Osteoblast (primary cell): ENCODE measurements at regions not wholly inside any gene's neighbourhood (a gene's known extent, or its start where the extent isn't known, plus 50 kb on each side); places are given as distances from the start of the nearest gene placed in this dataset.

ENCODE experiments used
- DNase-seq: peaks from one replicate; pipeline ENCODE4 v3.0.0; 2011; ENCODE audit warnings: low spot score, mixed read lengths; ENCODE audit not compliant: insufficient read length; ENCODE audit errors: missing footprints
- H2AFZ ChIP-seq: 2 replicates; pipeline ENCODE4 v1.6.0; 2011; ENCODE audit warnings: mild to moderate bottlenecking, low read length
- H3K27ac ChIP-seq: 2 replicates; pipeline ENCODE4 v1.5.1; 2011; ENCODE audit warnings: mild to moderate bottlenecking, low read depth, low read length, moderate library complexity
- H3K27me3 ChIP-seq: 2 replicates; pipeline ENCODE4 v1.6.0; 2012; ENCODE audit warnings: mild to moderate bottlenecking, control low read depth, inconsistent platforms, low read length, moderate library complexity; ENCODE audit not compliant: insufficient read depth
- H3K36me3 ChIP-seq: 2 replicates; pipeline ENCODE4 v1.5.1; 2011; ENCODE audit warnings: mild to moderate bottlenecking, low read length, control low read depth, moderate library complexity; ENCODE audit not compliant: insufficient read depth
- H3K4me1 ChIP-seq: 2 replicates; pipeline ENCODE4 v1.5.1; 2011; ENCODE audit warnings: mild to moderate bottlenecking, low read length, control low read depth, moderate library complexity; ENCODE audit not compliant: insufficient read depth
- H3K4me2 ChIP-seq: 2 replicates; pipeline ENCODE4 v1.6.0; 2011; ENCODE audit warnings: mild to moderate bottlenecking, low read length; ENCODE audit not compliant: insufficient read depth
- H3K4me3 ChIP-seq: fragments of 200-600 bp; sonication (generic); 3 replicates; pipeline ENCODE4 v1.5.1; 2012; ENCODE audit warnings: mild to moderate bottlenecking, low read length, inconsistent platforms; ENCODE audit not compliant: insufficient read depth
- H3K79me2 ChIP-seq: 2 replicates; pipeline ENCODE4 v1.6.0; 2012; ENCODE audit warnings: mild to moderate bottlenecking, low read length, control low read depth, inconsistent platforms; ENCODE audit not compliant: insufficient read depth
- H3K9me3 ChIP-seq: 2 replicates; pipeline ENCODE4 v1.5.1; 2011; ENCODE audit warnings: low read depth, low read length, control low read depth
- H4K20me1 ChIP-seq: 2 replicates; pipeline ENCODE4 v1.6.0; 2012; ENCODE audit warnings: mild to moderate bottlenecking, low read length, control low read depth; ENCODE audit not compliant: insufficient read depth
- TF ChIP-seq, protein P1 (sequence below): IDR thresholded peaks from 2 replicates; pipeline ENCODE4 v1.5.1; 2011; ENCODE audit warnings: mild to moderate bottlenecking, low read depth, low read length, moderate library complexity; ENCODE audit errors: extremely low read depth

- Histone ChIP-seq H2AFZ (peak overlapping the region; percentile 39), H3K4me3 (no peak overlapping the region), H4K20me1 (no peaks in the 10 kb centered on the region), H3K4me1 (peaks cover 9% of the 10 kb centered on the region), H3K36me3 (no peaks in the 10 kb centered on the region), H3K27me3 (peaks cover 8% of the 10 kb centered on the region), H3K4me2 (no peak overlapping the region), H3K27ac (no peak overlapping the region), H3K9me3 (no peaks in the 10 kb centered on the region), H3K79me2 (no peaks in the 10 kb centered on the region)
- TF ChIP-seq, protein P1, sequence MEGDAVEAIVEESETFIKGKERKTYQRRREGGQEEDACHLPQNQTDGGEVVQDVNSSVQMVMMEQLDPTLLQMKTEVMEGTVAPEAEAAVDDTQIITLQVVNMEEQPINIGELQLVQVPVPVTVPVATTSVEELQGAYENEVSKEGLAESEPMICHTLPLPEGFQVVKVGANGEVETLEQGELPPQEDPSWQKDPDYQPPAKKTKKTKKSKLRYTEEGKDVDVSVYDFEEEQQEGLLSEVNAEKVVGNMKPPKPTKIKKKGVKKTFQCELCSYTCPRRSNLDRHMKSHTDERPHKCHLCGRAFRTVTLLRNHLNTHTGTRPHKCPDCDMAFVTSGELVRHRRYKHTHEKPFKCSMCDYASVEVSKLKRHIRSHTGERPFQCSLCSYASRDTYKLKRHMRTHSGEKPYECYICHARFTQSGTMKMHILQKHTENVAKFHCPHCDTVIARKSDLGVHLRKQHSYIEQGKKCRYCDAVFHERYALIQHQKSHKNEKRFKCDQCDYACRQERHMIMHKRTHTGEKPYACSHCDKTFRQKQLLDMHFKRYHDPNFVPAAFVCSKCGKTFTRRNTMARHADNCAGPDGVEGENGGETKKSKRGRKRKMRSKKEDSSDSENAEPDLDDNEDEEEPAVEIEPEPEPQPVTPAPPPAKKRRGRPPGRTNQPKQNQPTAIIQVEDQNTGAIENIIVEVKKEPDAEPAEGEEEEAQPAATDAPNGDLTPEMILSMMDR: no peak
- peak; percentile 81 for DNase-seq
Measured at GRCh38 chr22:26800858-26801257, 143.5 kb downstream of the MIAT start.

DNA sequence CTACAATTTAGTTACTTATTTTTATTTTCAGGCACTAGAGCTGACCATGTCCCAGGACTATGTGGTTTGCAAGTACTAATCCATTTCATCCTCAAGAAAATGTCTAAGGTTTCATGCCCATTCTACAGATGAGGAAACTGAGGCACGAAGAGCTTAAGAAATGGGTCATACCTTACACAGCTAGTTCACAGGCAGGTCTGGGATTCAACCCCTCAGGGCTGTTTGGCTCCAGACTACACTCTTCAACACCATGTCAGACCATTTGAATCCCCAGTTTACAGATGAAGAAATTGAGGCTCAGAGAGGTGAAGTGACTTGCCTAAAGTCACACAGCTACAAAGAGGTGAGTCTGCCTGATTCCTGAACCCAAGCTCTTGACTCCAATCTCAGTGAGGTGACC is 144.1 kb downstream of the MIAT start:
- H3K27me3 ChIP-seq: peaks cover 12% of the 10 kb centered on the region
- H3K9me3 ChIP-seq: no peaks in the 10 kb centered on the region
- H3K79me2 ChIP-seq: no peaks in the 10 kb centered on the region
- H3K27ac ChIP-seq: no peak overlapping the region
- H2AFZ ChIP-seq: no peak overlapping the region
- H4K20me1 ChIP-seq: no peaks in the 10 kb centered on the region
- H3K4me3 ChIP-seq: no peak overlapping the region
- H3K36me3 ChIP-seq: no peaks in the 10 kb centered on the region
- peaks cover 4% of the 10 kb centered on the region for H3K4me1 ChIP-seq
- TF ChIP-seq, protein P1: no peak
- H3K4me2 ChIP-seq: no peak overlapping the region
- peak; percentile 73 for DNase-seq

DNA sequence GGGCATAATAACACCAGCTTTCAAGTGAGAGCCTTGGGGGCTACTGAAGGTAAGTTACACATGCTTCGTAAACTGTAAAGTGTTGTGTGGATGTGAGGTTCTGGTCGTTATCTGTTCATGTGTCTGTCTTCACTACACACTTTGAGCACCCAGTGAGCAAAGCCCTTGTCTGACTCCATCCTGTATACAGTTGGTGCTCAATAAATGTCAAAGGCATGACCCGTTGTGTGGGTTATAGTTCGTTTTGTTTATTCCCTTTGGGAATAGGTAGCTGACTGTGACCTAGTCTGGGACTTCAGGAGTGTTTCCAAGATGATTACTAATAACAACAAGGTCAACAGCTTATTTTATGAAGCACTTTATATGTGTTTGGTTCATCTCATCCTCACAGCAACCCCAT is 146.9 kb downstream of the MIAT start:
- Histone ChIP-seq H3K4me3 (no peak overlapping the region), H3K27me3 (peaks cover 12% of the 10 kb centered on the region), H3K27ac (no peak overlapping the region), H4K20me1 (no peaks in the 10 kb centered on the region), H3K4me1 (peaks cover 3% of the 10 kb centered on the region), H3K4me2 (no peak overlapping the region), H3K9me3 (peaks cover 3% of the 10 kb centered on the region), H2AFZ (no peak overlapping the region), H3K79me2 (no peaks in the 10 kb centered on the region), H3K36me3 (no peaks in the 10 kb centered on the region)
- DNase-seq: no peak
- TF ChIP-seq, protein P1: no peak

DNA sequence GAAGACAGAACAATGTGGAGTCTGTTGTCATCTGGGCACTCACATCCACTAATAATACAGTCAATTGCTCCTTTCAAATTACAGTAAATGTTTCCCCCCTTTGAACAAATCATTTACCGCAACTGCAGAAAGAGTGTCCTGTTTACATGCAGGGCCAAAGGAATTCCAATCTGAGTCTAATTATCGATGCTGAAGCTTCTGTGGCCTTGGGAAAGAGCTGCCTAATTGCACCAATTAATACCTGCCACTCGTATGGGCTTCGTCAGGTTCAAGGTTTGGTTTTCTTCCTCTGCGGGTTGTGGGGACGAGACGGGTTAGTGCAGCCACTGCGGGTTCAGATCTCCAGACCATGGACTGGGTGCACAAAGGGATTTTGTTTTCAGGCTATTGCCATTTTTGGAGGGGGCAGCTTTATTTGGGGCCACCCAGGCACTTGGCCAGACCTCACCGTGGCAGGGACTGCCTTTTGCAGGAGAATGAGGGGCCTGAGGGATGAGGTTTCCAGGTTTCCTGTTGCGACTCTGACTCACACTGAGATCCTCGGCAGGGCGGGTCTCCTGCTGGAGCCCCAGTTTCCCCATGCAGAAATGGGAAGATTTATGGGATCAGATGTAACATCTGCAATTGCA is 147.6 kb downstream of the MIAT start:
- Histone ChIP-seq H3K4me3 (no peak overlapping the region), H3K27me3 (peaks cover 12% of the 10 kb centered on the region), H2AFZ (no peak overlapping the region), H4K20me1 (no peaks in the 10 kb centered on the region), H3K36me3 (no peaks in the 10 kb centered on the region), H3K27ac (no peak overlapping the region), H3K4me2 (no peak overlapping the region), H3K9me3 (peaks cover 3% of the 10 kb centered on the region), H3K4me1 (peaks cover 3% of the 10 kb centered on the region), H3K79me2 (no peaks in the 10 kb centered on the region)
- no peak for DNase-seq
- TF ChIP-seq, protein P1: no peak
